Ishikawa (cell line): ENCODE measurements at regions not wholly inside any gene's neighbourhood (a gene's known extent, or its start where the extent isn't known, plus 50 kb on each side); places are given as distances from the start of the nearest gene placed in this dataset.

Source experiments
- CEBPB ChIP-seq: IDR thresholded peaks from 2 replicates; pipeline ENCODE4 v1.6.1; 2012
- CREB1 ChIP-seq: IDR thresholded peaks from 2 replicates; pipeline ENCODE4 v1.6.1; 2012; ENCODE audit warnings: low read depth
- EGR1 ChIP-seq: IDR thresholded peaks from 2 replicates; pipeline ENCODE4 v1.6.1; 2012
- EP300 ChIP-seq: IDR thresholded peaks from 2 replicates; pipeline ENCODE4 v1.6.1; 2012; ENCODE audit warnings: borderline replicate concordance
- FOXM1 ChIP-seq: IDR thresholded peaks from 2 replicates; pipeline ENCODE4 v1.6.1; 2012; ENCODE audit warnings: low read depth, borderline replicate concordance
- NFIC ChIP-seq: IDR thresholded peaks from 2 replicates; pipeline ENCODE4 v1.6.1; 2012
- RAD21 ChIP-seq: IDR thresholded peaks from 2 replicates; pipeline ENCODE4 v1.6.1; 2012; ENCODE audit warnings: low read depth
- TAF1 ChIP-seq: IDR thresholded peaks from 2 replicates; pipeline ENCODE4 v1.6.1; 2012; ENCODE audit warnings: low read depth, mild to moderate bottlenecking
- TCF12 ChIP-seq: IDR thresholded peaks from 2 replicates; pipeline ENCODE4 v1.6.1; 2012; ENCODE audit warnings: low read depth
- TEAD4 ChIP-seq: IDR thresholded peaks from 2 replicates; pipeline ENCODE4 v1.6.1; 2012
- YY1 ChIP-seq: IDR thresholded peaks from 2 replicates; pipeline ENCODE4 v1.6.1; 2012; ENCODE audit warnings: low read depth
- ZBTB7A ChIP-seq: IDR thresholded peaks from 2 replicates; pipeline ENCODE4 v1.6.1; 2012; ENCODE audit warnings: low read depth
- TF ChIP-seq, protein P1 (sequence below): IDR thresholded peaks from 2 replicates; pipeline ENCODE4 v1.6.1; 2012; ENCODE audit warnings: low read depth, mild to moderate bottlenecking
- TF ChIP-seq, protein P2 (sequence below): IDR thresholded peaks from 2 replicates; pipeline ENCODE4 v1.6.1; 2012
- TF ChIP-seq, protein P3 (sequence below): IDR thresholded peaks from 2 replicates; pipeline ENCODE4 v1.6.1; 2012

DNA sequence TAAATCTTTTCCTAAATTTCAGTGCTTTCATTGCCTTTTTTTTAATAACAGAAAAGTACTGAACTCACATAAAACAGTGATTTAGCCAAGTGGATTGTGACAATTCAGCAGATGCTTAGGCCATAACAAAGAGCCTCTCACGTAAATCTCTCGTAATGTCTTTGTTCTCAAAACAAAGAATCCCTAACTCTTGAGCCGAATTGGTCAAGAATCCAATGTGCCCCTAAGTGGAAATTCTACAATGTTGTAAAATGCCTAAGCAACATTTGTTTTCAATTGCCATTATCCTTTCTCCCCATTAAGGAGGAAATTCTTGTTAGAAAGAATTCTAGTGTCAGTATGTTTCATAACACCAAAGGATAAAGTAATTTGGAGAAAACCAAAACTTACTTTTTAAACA lies 235.7 kb upstream of the THBS1 start:
- TF ChIP-seq, protein P1, sequence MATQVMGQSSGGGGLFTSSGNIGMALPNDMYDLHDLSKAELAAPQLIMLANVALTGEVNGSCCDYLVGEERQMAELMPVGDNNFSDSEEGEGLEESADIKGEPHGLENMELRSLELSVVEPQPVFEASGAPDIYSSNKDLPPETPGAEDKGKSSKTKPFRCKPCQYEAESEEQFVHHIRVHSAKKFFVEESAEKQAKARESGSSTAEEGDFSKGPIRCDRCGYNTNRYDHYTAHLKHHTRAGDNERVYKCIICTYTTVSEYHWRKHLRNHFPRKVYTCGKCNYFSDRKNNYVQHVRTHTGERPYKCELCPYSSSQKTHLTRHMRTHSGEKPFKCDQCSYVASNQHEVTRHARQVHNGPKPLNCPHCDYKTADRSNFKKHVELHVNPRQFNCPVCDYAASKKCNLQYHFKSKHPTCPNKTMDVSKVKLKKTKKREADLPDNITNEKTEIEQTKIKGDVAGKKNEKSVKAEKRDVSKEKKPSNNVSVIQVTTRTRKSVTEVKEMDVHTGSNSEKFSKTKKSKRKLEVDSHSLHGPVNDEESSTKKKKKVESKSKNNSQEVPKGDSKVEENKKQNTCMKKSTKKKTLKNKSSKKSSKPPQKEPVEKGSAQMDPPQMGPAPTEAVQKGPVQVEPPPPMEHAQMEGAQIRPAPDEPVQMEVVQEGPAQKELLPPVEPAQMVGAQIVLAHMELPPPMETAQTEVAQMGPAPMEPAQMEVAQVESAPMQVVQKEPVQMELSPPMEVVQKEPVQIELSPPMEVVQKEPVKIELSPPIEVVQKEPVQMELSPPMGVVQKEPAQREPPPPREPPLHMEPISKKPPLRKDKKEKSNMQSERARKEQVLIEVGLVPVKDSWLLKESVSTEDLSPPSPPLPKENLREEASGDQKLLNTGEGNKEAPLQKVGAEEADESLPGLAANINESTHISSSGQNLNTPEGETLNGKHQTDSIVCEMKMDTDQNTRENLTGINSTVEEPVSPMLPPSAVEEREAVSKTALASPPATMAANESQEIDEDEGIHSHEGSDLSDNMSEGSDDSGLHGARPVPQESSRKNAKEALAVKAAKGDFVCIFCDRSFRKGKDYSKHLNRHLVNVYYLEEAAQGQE = no peak
- TF ChIP-seq, protein P2, sequence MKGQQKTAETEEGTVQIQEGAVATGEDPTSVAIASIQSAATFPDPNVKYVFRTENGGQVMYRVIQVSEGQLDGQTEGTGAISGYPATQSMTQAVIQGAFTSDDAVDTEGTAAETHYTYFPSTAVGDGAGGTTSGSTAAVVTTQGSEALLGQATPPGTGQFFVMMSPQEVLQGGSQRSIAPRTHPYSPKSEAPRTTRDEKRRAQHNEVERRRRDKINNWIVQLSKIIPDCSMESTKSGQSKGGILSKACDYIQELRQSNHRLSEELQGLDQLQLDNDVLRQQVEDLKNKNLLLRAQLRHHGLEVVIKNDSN = no peak

DNA sequence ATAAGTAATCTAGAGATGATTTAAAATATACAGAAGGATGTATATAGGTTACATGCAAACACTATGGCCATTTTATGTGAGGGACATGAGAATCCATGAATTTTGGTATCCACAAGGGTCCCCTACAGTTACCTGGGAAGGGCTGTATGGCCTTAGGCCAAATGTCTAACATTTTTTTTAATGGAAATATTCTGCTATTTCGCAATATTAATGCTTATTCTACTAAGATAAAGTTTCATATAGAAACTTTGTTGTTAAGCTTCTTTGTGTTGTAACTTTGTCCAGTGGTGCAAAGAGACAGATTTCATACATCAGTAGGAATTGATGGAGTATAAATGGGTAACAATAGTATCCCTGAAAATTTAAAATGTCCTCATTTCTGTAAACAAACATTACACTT lies 233.4 kb upstream of the THBS1 start:
- TF ChIP-seq CEBPB (peak; percentile 50), CREB1 (no peak)

DNA sequence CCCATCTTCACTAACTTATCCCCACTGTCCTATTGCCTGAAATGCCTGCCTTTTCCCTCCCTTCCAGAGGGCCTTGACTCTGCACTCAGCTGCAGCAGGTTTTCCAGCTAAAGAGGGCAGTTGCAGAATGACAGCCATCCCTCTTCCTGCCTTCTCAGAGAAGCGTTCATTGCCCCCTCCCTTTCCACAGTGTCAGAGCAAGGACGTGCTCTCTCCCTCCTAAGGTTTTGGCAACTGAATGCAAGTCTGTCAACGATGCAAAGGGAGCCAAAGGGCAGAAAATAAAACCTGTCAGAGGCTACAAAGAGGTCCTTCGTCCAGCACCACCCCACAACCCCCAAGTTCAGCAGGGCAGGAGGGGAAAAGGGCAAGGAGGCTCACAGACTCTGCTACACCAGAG lies 230.1 kb upstream of the THBS1 start:
- no peak for TF ChIP-seq EP300
- TF ChIP-seq, protein P3, sequence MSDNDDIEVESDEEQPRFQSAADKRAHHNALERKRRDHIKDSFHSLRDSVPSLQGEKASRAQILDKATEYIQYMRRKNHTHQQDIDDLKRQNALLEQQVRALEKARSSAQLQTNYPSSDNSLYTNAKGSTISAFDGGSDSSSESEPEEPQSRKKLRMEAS = no peak
- TF ChIP-seq EGR1 = no peak
- TF ChIP-seq YY1 = no peak
- no peak for TF ChIP-seq CEBPB
- TF ChIP-seq, protein P1 = no peak
- TF ChIP-seq TEAD4 = no peak
- TF ChIP-seq CREB1 = no peak
- no peak for TF ChIP-seq ZBTB7A
- TF ChIP-seq, protein P2 = no peak
- no peak for TF ChIP-seq TAF1
- TF ChIP-seq FOXM1 = no peak
- no peak for TF ChIP-seq RAD21
- TF ChIP-seq NFIC = no peak
- TF ChIP-seq TCF12 = no peak

DNA sequence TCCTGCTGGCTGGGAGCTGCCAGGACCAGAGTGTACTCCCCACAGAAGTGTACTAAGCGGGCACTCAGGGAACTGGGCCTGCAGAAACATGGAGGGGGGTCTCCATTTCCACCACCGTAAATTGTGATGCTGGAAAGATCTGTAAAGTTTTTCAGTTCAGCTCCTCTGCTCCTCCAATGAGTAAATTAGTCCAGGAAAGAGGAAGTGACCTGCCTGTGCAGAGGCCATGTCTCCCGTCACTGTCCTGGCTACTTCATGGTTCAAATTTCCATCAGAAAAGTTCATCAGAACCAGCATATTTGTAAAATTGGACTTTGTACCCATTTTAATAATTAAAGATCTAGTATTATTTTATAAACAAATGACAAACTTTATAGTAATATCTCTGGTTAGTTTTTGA lies 226.7 kb upstream of the THBS1 start:
- TF ChIP-seq, protein P2 = no peak
- TF ChIP-seq TEAD4 (no peak), NFIC (no peak), CEBPB (no peak), TAF1 (no peak), FOXM1 (no peak), EGR1 (no peak), ZBTB7A (no peak), RAD21 (no peak), YY1 (no peak), TCF12 (no peak), CREB1 (no peak), EP300 (no peak)
- TF ChIP-seq, protein P1 = no peak
- TF ChIP-seq, protein P3 = no peak
